PFSK-1 (cell line): ENCODE measurements at regions not wholly inside any gene's neighbourhood (a gene's known extent, or its start where the extent isn't known, plus 50 kb on each side); places are given as distances from the start of the nearest gene placed in this dataset.

ENCODE experiments used
- POLR2AphosphoS5 ChIP-seq: IDR thresholded peaks from 2 replicates; pipeline ENCODE4 v1.6.1; 2012; ENCODE audit warnings: low read depth, mild to moderate bottlenecking, control low read depth, low read length, moderate library complexity
- REST ChIP-seq, 2 experiments: IDR thresholded peaks; 2 replicates each; pipeline versions ENCODE4 v1.6.1 to v1.8.0; 2011 to 2012; ENCODE audit warnings: low read depth in 2 of 2, low read length in 2 of 2, control low read depth in 1 of 2, inconsistent platforms in 1 of 2, mild to moderate bottlenecking in 1 of 2, moderate library complexity in 1 of 2; ENCODE audit not compliant: insufficient read depth in 1 of 2
- SIN3A ChIP-seq: IDR thresholded peaks from 2 replicates; pipeline ENCODE4 v1.6.1; 2012; ENCODE audit warnings: mild to moderate bottlenecking, low read length, moderate library complexity, borderline replicate concordance; ENCODE audit not compliant: insufficient read depth
- TAF1 ChIP-seq: IDR thresholded peaks from 2 replicates; pipeline ENCODE4 v1.6.1; 2012; ENCODE audit warnings: low read length, control low read depth, borderline replicate concordance; ENCODE audit not compliant: insufficient read depth

- TF ChIP-seq SIN3A = no peak
- TF ChIP-seq TAF1 = no peak
- no peak for TF ChIP-seq POLR2AphosphoS5
- TF ChIP-seq REST (IDR thresholded peaks at IDR 0.05; ENCODE audit: insufficient read depth in 1 of 2, low read depth in 2 of 2, low read length in 2 of 2) = no peak
Measured at GRCh38 chr13:47288546-47288945, 391.7 kb upstream of the HTR2A start.
